ENCODE measurements at regions not wholly inside any gene's neighbourhood (a gene's known extent, or its start where the extent isn't known, plus 50 kb on each side); places are given as distances from the start of the nearest gene placed in this dataset.

GRCh38 chr4:103306870-103307375 is 108.8 kb upstream of the CENPE start:
- TF ChIP-seq CTCF (IDR thresholded peaks at IDR 0.05; ENCODE audit: unreplicated experiment): no peak
- Mint-ChIP-seq H3K27me3 (ENCODE audit: unreplicated experiment) (peaks cover 3% of the 10 kb centered on the region), H3K27ac (ENCODE audit: unreplicated experiment) (no peak overlapping the region), H3K36me3 (ENCODE audit: low read depth, unreplicated experiment) (no peaks in the 10 kb centered on the region), H3K4me3 (ENCODE audit: unreplicated experiment) (no peak overlapping the region), H3K9me3 (ENCODE audit: unreplicated experiment) (no peaks in the 10 kb centered on the region), H3K4me1 (ENCODE audit: unreplicated experiment) (peaks cover 8% of the 10 kb centered on the region)
- no peak for DNase-seq (ENCODE audit: low spot score)

- H3K4me3 Mint-ChIP-seq (ENCODE audit: unreplicated experiment): no peak overlapping the region
- H3K36me3 Mint-ChIP-seq (ENCODE audit: low read depth, unreplicated experiment): no peaks in the 10 kb centered on the region
- H3K27ac Mint-ChIP-seq (ENCODE audit: unreplicated experiment): no peak overlapping the region
- no peak for TF ChIP-seq CTCF (IDR thresholded peaks at IDR 0.05; ENCODE audit: unreplicated experiment)
- H3K27me3 Mint-ChIP-seq (ENCODE audit: unreplicated experiment): peaks cover 3% of the 10 kb centered on the region
- peaks cover 8% of the 10 kb centered on the region for H3K4me1 Mint-ChIP-seq (ENCODE audit: unreplicated experiment)
- no peak for DNase-seq (ENCODE audit: low spot score)
- no peaks in the 10 kb centered on the region for H3K9me3 Mint-ChIP-seq (ENCODE audit: unreplicated experiment)
These were observed 107.2 kb upstream of the CENPE start for GRCh38 chr4:103305355-103305754.

GRCh38 chr4:103303011-103303410 is 104.9 kb upstream of the CENPE start:
- H3K36me3 Mint-ChIP-seq (ENCODE audit: low read depth, unreplicated experiment): no peaks in the 10 kb centered on the region
- DNase-seq (ENCODE audit: low spot score): no peak
- H3K4me1 Mint-ChIP-seq (ENCODE audit: unreplicated experiment): peaks cover 8% of the 10 kb centered on the region
- no peak overlapping the region for H3K27ac Mint-ChIP-seq (ENCODE audit: unreplicated experiment)
- TF ChIP-seq CTCF (IDR thresholded peaks at IDR 0.05; ENCODE audit: unreplicated experiment): no peak
- peaks cover 5% of the 10 kb centered on the region for H3K27me3 Mint-ChIP-seq (ENCODE audit: unreplicated experiment)
- H3K9me3 Mint-ChIP-seq (ENCODE audit: unreplicated experiment): no peaks in the 10 kb centered on the region
- no peak overlapping the region for H3K4me3 Mint-ChIP-seq (ENCODE audit: unreplicated experiment)

GRCh38 chr4:103292959-103293358 is 94.8 kb upstream of the CENPE start:
- H3K9me3 Mint-ChIP-seq (ENCODE audit: unreplicated experiment): no peaks in the 10 kb centered on the region
- H3K27me3 Mint-ChIP-seq (ENCODE audit: unreplicated experiment): peaks cover 2% of the 10 kb centered on the region
- H3K4me1 Mint-ChIP-seq (ENCODE audit: unreplicated experiment): no peaks in the 10 kb centered on the region
- H3K36me3 Mint-ChIP-seq (ENCODE audit: low read depth, unreplicated experiment): no peaks in the 10 kb centered on the region
- DNase-seq (ENCODE audit: low spot score): no peak
- no peak for TF ChIP-seq CTCF (IDR thresholded peaks at IDR 0.05; ENCODE audit: unreplicated experiment)
- H3K4me3 Mint-ChIP-seq (ENCODE audit: unreplicated experiment): no peak overlapping the region
- no peak overlapping the region for H3K27ac Mint-ChIP-seq (ENCODE audit: unreplicated experiment)

GRCh38 chr4:103292373-103292772 is 94.2 kb upstream of the CENPE start:
- TF ChIP-seq CTCF (IDR thresholded peaks at IDR 0.05; ENCODE audit: unreplicated experiment): no peak
- no peak overlapping the region for H3K27ac Mint-ChIP-seq (ENCODE audit: unreplicated experiment)
- H3K4me3 Mint-ChIP-seq (ENCODE audit: unreplicated experiment): no peak overlapping the region
- H3K36me3 Mint-ChIP-seq (ENCODE audit: low read depth, unreplicated experiment): no peaks in the 10 kb centered on the region
- no peaks in the 10 kb centered on the region for H3K4me1 Mint-ChIP-seq (ENCODE audit: unreplicated experiment)
- DNase-seq (ENCODE audit: low spot score): no peak
- no peaks in the 10 kb centered on the region for H3K27me3 Mint-ChIP-seq (ENCODE audit: unreplicated experiment)
- no peaks in the 10 kb centered on the region for H3K9me3 Mint-ChIP-seq (ENCODE audit: unreplicated experiment)

All from endothelial cell (in vitro differentiated cells).